ENCODE measurements at regions not wholly inside any gene's neighbourhood (a gene's known extent, or its start where the extent isn't known, plus 50 kb on each side); places are given as distances from the start of the nearest gene placed in this dataset.

DNA sequence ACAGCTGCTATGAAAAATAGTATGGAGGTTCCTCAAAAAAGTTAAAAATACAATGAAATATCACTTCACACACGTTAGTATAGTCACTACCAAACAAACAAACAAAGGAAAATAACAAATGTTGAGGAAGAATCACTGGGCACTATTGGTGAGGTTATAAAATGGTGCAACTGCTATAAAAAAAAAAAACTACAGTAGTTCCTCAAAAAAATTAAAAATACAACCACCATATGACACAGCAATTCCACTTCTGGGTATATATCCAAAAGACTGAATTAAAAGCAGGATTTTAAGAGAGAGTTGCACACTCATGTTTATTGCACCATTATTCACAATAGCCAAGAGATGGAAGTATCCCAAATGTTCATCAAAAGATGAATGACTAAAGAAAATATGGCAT lies 80.9 kb upstream of the POU3F3 start:
- DNase-seq: no peak
- Histone ChIP-seq H3K4me3 (no peak overlapping the region), H3K27ac (no peak overlapping the region), H3K27me3 (replicated peaks in 1 of 7) (peaks cover 0 to 5% (median 0%) of the 10 kb centered on the region in 7 donors), H3K9me3 (peaks cover 0 to 15% (median 6%) of the 10 kb centered on the region in 8 donors), H3K36me3 (no peaks in the 10 kb centered on the region), H3K4me1 (no peaks in the 10 kb centered on the region)
- 12 to 36% (median 18%) methylated on average over 1 of the region's 1 CpG for WGBS, 5 donors
- TF ChIP-seq POLR2AphosphoS5 (IDR thresholded peaks at IDR 0.05) (no peak), POLR2A (IDR thresholded peaks at IDR 0.05) (no peak)
- TF ChIP-seq, protein P1, sequence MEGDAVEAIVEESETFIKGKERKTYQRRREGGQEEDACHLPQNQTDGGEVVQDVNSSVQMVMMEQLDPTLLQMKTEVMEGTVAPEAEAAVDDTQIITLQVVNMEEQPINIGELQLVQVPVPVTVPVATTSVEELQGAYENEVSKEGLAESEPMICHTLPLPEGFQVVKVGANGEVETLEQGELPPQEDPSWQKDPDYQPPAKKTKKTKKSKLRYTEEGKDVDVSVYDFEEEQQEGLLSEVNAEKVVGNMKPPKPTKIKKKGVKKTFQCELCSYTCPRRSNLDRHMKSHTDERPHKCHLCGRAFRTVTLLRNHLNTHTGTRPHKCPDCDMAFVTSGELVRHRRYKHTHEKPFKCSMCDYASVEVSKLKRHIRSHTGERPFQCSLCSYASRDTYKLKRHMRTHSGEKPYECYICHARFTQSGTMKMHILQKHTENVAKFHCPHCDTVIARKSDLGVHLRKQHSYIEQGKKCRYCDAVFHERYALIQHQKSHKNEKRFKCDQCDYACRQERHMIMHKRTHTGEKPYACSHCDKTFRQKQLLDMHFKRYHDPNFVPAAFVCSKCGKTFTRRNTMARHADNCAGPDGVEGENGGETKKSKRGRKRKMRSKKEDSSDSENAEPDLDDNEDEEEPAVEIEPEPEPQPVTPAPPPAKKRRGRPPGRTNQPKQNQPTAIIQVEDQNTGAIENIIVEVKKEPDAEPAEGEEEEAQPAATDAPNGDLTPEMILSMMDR (IDR thresholded peaks at IDR 0.05 in 8 of 11, conservative IDR thresholded peaks at IDR 0.05 in 3 of 11): no peak
- intact Hi-C loops (cut with DNase I; ENCODE audit: low total_unique reads): no loop called here

DNA sequence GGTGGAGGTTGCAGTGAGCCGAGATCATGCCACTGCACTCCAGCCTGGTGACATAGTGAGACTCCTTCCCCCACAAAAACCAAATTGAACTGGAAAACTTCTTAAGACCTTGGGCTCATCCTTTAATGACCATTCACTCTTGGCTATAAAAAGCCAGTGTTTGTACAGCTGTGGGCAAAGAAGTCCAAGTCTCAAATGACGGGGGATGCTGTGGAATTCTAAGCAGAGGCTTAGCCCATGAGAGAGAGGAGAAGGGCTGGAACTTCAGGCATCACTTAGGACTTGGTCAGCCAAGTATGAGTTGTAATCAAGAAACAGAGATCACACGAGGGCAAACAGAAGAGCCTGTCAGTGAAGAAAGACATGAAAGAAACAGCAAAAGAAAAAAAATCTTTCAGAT lies 79.3 kb upstream of the POU3F3 start:
- Histone ChIP-seq H3K27me3 (replicated peaks in 1 of 7) (peaks cover 0 to 5% (median 0%) of the 10 kb centered on the region in 7 donors), H3K27ac (no peak overlapping the region), H3K36me3 (no peaks in the 10 kb centered on the region), H3K4me1 (no peaks in the 10 kb centered on the region), H3K4me3 (no peak overlapping the region), H3K9me3 (peaks cover 0 to 15% (median 6%) of the 10 kb centered on the region in 8 donors)
- TF ChIP-seq POLR2A (IDR thresholded peaks at IDR 0.05): no peak
- TF ChIP-seq, protein P1 (IDR thresholded peaks at IDR 0.05 in 8 of 11, conservative IDR thresholded peaks at IDR 0.05 in 3 of 11): no peak
- WGBS, 5 donors: 64 to 82% (median 78%) methylated on average over 3 of the region's 3 CpGs
- DNase-seq: no peak
- intact Hi-C loops (cut with DNase I; ENCODE audit: low total_unique reads): no loop called here

DNA sequence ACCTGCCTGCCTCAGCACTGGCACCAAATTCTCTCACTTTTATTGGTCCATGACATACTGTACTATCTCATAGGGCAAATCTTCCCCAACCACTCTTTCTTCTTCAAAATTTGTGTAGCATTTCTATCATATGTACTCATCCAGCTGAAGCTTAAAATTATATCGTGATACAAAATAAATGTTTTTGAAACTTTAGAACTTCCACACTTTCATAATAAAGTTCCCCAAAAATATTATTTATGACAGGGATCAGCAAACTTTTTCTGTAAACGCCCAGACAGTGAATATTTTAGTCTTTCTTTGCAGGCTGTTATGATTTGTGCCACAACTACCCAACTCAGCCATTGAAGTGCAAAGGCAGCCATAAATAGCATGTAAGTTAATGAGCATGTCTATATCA lies 76.2 kb upstream of the POU3F3 start:
- TF ChIP-seq POLR2AphosphoS5 (IDR thresholded peaks at IDR 0.05) (no peak), POLR2A (IDR thresholded peaks at IDR 0.05) (no peak)
- TF ChIP-seq, protein P1 (IDR thresholded peaks at IDR 0.05 in 8 of 11, conservative IDR thresholded peaks at IDR 0.05 in 3 of 11): no peak
- intact Hi-C loops (cut with DNase I; ENCODE audit: low total_unique reads): no loop called here
- no peaks in the 10 kb centered on the region for H3K4me1 ChIP-seq
- no peak for DNase-seq
- H3K36me3 ChIP-seq: no peaks in the 10 kb centered on the region
- peaks cover 0 to 5% (median 0%) of the 10 kb centered on the region in 7 donors for H3K27me3 ChIP-seq (replicated peaks in 1 of 7)
- no peak overlapping the region for H3K4me3 ChIP-seq
- H3K27ac ChIP-seq: no peak overlapping the region
- H3K9me3 ChIP-seq: no peaks in the 10 kb centered on the region
- WGBS, 5 donors: 70 to 84% (median 74%) methylated on average over 2 of the region's 2 CpGs

DNA sequence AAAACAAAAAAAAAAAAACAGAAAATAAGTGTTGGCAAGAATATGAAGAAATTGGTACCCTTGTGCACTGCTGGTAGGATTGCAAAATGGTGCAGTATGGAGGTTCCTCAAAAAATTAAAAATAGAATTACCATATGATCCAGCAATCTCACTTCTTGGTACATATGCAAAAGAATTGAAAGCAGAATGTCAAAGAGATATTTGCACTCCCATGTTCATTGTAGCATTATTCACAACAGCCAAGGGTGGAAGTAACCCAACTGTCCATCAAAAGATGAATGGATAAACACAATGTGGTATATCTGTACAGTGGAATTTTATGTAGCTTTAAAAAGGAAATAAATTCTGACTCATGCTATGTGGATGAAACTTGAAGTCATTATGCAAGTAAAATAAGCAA lies 72.8 kb upstream of the POU3F3 start:
- H3K4me3 ChIP-seq: no peak overlapping the region
- intact Hi-C loops (cut with DNase I; ENCODE audit: low total_unique reads): no loop called here
- TF ChIP-seq POLR2A (IDR thresholded peaks at IDR 0.05): no peak
- TF ChIP-seq POLR2AphosphoS5 (IDR thresholded peaks at IDR 0.05): no peak
- TF ChIP-seq, protein P1 (IDR thresholded peaks at IDR 0.05 in 8 of 11, conservative IDR thresholded peaks at IDR 0.05 in 3 of 11): no peak
- no peaks in the 10 kb centered on the region for H3K27me3 ChIP-seq (replicated peaks in 1 of 7)
- no peak overlapping the region for H3K27ac ChIP-seq
- DNase-seq: no peak
- H3K9me3 ChIP-seq: no peaks in the 10 kb centered on the region
- H3K36me3 ChIP-seq: no peaks in the 10 kb centered on the region
- H3K4me1 ChIP-seq: no peaks in the 10 kb centered on the region

Data from spleen (tissue), 11 donors.